HuH-7.5 (cell line): ENCODE measurements at regions not wholly inside any gene's neighbourhood (a gene's known extent, or its start where the extent isn't known, plus 50 kb on each side); places are given as distances from the start of the nearest gene placed in this dataset.

Experiments
- DNase-seq: peaks from one replicate; pipeline ENCODE4 v3.0.0; 2011; ENCODE audit warnings: low spot score

DNA sequence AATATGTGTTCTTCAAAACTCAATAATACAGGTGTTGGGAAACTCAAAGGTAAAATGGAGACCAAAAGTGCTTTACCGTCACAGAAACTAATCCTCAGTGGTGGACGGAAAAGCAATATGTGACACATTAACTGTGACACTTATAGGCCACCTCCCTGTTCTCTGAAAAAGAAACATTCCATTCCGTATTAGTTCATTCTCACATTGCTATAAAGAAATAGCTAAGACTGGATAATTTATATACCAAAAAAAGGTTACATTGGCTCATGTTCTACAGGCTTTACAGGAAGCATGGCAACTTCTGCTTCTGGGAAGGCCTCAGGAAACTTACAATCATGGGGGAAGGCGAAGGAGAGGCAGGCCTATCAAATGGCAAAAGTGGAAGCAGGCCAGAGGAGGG lies 435.3 kb upstream of the HTR2A start:
- DNase-seq, result no peak

DNA sequence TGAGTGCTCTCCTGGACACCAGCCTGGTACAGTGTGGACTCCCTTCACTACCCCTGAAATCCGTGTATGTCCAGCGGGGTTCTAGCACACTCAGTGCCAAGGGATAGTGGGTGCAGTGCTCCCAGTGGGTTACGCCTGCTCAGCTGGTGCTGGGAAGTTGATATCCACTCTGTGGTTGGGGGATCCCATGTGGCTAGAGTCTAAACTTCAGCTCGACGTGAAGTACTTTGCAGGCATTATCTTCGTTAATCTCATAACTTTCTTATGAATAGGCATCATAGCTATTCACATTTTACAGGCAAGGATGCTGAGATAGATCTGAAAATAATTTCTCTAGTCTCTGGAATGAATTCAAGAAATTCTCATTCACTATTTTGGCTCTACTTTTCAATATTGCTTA lies 433.2 kb upstream of the HTR2A start:
- DNase-seq, result no peak

DNA sequence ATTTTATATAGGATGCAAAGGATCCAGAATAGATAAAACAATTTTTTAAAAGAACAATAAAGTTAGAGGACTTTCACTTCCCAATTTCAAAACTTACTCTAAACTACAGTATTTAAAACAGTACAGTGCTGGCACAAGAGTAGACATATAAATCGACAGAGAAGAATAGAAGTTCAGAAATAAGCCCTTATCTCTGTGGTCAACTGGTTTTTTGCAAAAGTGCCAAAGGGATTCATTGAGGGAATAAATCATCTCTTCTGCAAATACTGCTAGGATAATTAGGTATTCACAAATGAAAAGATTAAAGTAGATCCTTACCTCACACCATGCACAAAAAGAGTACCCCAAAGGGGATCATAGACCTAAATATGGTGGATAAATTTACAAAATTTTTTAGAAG lies 431.0 kb upstream of the HTR2A start:
- DNase-seq, result no peak

DNA sequence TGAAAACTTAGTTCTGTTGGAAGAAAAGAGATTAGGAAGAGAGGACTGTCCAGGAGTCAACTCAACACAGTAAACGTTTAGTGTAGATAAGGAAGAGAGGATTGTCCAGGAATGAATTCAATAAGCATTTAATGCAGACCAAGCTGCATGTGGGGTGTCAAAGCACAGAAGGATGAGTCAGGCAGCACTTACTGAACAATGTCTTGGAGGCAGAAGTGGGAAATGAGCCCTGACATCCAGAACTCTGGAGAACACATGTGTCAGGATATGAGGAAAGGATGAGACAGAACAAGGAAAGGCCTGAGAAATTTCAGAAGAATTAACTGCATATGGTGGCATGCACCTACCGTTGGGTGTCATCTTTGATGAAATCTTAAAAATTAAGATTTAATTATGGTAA lies 429.2 kb upstream of the HTR2A start:
- DNase-seq, result no peak

DNA sequence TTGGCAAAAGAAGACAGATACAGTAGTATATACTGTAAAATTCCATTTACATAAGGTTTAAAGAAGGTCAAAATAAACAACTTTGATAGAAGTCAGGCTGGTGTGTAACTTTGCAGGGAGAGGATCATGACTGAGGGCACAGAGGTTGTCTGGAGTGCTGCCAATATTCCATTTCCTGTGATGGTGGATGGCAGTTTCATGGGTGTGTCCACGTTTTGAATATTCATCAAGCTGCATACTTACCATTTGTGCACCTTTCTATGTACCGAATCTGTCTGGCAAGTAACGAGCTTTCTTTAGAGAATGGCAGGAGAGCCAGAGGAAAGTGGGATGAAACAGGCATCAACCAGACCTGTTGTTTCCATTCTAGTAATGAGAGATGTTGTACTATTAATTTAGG lies 420.5 kb upstream of the HTR2A start:
- DNase-seq, result no peak

DNA sequence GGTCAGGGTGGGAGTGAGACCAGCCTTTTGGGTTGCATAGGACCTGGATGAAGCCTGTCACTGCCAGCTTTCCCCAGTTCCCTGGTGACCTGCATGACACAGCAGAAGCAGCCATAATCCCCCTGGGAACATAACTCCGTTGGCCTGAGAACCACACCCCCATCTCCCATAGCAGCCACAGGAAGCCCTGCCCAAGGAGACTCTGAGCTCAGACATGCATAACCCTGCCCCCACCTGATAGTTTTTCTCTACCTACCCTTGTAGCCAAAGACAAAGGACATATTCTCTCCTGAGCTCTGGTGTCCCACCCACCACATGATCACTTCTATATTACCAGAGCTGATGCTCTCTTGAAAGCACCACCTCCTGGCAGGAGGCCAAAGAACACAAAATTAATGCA lies 413.5 kb upstream of the HTR2A start:
- DNase-seq, result no peak

DNA sequence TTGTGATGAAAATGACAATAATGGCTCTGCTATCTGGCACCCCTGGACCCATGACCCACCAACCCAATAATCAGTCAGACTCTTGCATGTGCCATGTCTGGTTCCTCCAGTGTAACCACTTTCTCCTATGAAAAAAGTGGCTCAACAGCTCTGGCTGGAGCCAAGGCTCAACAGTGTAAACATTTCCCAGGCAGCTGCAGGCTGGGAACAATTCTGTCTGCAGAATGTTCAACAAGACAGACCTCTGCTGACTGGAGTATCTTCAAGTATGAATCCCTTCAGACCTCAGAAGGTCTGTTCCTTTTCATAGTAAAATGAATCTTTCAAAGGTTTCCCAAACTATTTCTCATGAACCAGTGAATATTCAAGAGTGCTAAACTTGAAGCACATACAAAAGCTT lies 410.1 kb upstream of the HTR2A start:
- DNase-seq, result no peak

DNA sequence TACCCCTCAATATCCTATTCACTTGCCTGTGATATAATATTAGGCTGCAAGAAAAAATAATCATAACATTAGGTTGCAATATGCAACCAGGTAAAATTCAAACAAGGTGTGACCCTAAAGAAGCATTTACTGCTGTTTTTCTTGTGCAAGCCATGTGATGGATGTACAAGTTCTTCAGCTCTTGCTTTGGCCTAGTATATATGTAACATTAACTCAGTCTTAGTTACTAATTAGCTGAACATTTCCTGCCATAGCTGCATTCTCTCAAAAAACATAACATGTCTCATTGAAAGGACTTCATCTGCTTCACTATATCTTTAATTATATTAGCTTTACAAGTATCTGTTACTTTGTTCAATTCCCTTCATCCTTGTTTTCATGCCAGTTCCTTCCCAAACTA lies 406.8 kb upstream of the HTR2A start:
- no peak for DNase-seq

DNA sequence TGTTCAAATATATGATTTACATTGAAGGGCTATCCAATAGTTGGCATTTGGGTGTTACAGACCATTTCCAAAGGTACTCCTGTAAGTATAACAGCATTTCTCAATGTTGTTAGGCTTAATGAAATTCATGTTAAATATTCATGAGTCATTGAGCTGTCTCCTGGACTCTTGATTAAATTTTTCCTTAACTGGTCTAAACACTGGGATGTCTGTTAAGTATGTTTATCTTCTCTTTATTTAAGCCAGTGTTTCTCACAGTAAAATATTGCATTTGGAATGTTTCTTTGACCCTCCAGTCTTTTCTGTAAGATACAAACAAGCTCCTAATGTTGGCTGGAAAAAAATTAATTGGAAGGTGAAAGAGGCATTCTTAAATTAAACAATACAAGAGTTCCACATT lies 402.5 kb upstream of the HTR2A start:
- no peak for DNase-seq

DNA sequence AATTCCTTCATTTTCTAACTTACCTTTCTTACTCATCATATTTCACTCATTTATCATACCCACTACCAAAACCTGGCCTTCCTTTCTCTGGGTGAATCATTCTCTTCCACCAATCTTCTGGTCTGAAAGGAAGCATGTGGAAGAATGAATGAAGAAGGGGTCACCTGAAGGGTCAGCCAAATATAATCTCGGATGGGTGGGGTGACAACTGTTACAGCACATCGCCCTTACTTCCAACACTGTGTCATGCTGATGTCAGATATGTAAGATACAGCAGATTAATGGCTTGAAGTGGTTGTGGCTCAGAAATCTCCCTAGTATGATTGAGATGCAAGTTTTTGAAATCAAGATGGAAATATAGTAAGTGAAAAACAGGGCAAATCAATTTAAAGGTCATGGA lies 401.7 kb upstream of the HTR2A start:
- DNase-seq, result no peak

DNA sequence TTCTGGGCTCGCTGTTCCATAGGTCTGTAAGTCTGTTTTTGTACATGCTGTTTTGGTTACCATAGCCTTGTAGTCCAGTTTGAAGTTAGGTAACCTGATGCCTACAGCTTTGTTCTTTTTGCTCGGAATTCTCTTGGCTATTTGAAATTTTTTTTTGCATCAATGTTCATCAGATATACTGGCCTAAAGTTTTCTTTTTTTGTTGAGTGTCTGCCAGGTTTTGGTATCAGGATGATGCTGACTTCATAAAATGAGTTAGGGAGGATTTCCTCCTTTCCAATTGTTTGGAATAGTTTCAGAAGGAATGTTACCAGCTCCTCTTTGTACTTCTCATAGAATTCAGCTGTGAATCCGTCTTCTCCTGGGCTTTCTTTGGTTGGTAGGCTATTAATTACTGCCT lies 397.8 kb upstream of the HTR2A start:
- DNase-seq, result no peak

DNA sequence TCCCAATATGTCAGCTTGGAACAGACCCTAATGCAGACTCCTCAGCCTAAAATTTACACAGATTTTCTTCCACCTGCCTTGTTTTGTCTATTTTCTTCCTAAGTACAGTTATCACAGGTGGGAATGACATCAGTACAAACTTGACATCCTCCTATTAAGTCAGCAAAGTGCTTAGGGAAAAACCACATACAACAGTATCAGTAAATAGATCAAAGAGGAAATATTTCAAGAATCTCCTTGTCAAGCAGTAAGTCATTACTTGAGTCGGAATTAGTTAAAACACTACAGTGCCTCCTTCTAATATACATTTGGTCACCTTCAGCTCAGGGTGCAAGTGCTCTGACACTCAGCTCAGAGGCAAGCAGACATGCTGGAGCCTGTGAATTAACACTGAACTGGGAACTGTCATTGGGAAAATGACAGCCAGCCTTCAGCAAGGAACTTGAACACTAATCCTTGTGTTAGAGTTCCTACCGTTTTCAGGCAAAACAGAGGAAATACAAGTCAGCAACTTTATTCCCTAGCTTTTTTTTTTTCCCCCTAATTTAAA lies 394.3 kb upstream of the HTR2A start:
- no peak for DNase-seq

DNA sequence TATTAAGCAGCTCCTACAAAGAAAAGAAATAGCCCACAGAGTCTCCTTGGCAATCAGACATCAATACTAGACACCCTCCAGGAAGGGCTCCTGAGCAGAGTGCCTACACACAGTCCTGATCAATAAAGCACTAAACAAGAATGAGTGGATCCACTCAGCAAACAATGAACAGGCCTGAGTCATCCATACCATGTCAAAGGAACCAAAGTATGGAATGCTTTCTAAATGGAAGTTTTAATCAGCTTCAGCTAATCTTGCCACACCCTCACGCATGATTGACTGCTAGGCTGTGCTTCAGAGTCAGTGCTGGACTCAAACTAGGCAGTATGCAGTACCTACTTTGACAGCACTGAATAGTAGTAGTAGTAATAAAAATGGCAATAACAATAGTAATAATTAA lies 392.7 kb upstream of the HTR2A start:
- no peak for DNase-seq

DNA sequence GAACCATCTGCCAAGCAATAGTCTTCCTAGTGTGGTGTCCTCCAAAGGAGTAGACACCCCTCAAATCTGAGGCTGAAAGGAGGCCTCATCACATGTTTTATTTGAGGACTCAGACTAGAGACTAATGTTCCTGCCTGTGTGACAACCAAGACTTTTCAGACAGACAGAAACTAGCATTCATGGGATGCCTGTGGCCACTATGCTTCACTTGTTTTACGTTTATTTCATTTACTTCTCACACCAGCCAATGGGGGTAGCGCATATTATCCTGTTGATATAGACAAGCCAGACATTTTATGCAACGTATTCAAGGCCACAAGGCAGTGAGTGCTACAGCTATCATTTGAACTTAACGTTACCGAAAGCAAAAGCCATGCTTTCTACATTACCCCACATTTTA lies 391.7 kb upstream of the HTR2A start:
- no peak for DNase-seq

DNA sequence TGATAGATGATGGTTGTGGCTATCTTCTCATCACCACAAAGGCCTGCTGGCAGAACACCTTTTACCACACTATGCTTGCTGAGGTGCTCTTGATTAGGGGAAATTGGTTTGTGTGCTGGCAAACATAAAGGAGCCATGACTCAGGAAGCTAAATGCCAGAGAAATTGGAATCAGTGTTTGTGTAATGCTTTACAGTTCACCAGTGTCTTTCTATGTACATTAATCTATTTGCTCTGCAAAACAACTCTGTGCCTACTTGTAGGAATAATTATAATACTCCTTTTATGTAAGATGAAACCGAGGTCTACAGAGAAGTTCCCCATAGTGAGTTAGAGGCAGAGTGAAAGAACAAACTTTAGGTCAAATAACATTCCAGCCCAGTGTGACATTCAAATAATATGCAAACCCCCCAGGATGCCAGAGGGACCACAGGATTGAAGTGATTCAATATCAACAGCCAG lies 390.5 kb upstream of the HTR2A start:
- DNase-seq, result no peak

DNA sequence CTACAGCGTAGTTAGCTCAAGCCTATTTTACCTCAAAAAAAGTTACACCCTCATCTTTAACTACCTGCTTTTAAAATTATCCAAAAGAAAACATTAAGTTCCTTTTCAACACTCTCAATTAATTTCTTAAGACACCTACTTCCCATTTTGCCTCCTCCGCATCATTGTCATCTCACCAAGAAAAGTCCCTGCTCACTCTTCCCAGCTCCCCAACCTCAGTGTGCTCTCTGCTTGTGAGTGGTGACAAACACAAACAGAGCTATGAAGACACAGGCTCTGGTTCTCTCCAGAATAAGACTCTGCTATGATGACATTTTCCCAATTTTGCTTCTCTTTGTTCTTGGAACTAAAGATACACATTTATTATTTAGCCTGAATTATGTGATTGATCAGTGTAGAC lies 385.1 kb upstream of the HTR2A start:
- no peak for DNase-seq

DNA sequence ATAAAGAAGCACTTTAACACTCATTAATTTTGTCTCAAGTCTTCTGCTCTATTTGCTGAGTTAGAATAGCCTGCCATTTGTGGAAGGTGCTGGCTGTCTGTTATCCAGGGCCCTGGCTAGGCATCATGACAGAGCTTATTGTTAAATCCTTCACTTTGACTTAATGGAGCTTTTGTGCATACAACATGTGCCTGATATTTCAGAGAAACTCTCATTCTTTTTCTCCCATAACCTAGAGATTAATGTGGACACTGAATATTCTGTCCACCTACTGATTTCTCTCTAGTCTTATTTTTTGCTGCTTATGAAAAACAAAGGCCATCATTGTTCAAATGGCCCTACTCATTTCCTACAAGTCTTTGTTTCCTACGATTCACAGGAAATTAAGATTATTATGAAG lies 383.1 kb upstream of the HTR2A start:
- DNase-seq, result no peak

DNA sequence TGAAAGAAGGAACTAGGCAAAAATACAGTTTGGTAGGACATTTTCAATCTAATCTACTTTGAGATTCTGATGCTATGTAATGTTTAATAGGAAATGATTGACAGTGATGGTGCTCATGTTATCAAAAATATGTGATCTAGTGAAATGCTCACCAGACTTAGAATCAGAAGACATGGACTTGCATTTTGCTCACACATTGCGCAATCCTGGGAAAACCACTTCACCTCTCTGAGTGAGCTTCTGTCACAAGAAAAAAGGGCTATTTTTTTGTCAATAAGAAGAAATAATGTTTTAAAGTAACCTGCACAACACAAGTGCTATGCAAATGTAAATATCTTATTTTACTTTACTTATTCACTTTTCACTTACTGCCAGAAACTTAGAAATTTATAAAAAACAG lies 380.9 kb upstream of the HTR2A start:
- DNase-seq, result no peak

DNA sequence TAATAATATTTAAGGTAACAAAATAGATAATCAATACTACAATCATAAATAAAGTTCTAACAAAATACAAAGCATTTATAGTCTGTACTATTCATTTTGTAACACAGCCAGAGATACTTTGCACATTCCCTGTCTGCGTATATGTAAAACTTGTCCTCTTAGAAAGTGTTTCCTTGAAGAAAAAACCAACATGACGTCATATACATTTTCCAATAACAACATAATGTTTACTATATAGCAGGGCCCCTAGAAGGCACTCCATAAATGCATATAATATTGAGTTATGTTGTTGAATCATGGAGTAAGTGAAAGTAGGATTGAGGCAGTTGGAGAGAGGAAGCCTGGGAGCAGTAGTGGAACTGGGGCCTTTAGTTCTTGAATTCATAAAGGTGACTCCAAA lies 371.4 kb upstream of the HTR2A start:
- no peak for DNase-seq

DNA sequence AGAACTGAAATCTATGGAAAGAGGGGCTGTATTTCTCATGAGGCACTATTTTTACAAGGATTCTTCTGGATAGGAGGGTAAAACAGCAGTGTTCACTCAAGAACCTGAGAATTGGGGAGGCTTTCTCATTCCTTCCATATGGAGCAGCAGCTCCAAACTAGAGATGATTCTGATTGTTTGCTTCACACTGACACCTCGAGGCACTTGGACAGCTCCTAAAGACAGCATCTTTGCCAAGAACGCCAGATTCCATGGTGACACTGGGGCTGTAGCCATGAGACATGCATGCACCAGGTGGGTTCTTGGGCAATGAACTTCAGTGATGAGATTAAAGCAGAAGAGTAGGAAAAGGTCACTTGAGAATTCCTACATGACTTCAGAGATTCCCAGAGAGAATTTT lies 361.5 kb upstream of the HTR2A start:
- DNase-seq, result no peak

DNA sequence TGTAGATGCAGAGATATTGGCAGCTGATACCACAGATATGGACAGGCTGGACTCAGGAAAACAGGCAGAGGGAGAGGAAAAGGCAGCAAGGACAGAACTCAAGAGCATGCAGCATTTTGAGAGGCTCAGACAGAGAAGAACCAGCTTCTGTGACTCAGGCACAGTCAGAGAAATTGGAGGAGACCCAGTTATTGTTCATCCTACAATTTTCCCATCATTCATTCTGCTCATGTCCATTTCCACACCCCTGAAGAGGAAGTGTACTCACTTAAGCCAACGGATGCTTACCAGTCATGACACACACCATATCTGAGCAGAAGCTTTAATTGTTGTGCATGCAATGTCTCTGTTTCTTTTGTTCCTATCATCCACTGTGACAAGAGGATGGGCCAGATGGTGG lies 359.8 kb upstream of the HTR2A start:
- no peak for DNase-seq

DNA sequence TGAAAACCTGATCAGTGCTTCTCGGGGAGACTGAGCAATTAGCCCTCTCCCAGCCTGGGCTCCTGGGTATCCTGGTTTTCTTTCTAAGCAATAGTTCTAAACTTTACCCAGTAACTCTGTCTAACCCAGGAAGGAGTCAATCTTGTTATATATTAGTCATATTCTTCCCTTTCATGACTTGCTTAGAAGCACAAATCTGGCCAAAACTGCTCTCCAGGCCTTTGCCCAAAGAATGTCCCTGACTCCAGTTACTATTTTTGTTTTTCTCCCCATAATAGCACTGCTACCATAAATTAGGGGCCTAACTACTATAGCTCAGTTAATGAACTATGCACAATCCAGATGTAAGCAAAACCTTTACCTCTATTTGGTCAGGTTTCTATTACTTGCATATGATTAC lies 355.8 kb upstream of the HTR2A start:
- no peak for DNase-seq

DNA sequence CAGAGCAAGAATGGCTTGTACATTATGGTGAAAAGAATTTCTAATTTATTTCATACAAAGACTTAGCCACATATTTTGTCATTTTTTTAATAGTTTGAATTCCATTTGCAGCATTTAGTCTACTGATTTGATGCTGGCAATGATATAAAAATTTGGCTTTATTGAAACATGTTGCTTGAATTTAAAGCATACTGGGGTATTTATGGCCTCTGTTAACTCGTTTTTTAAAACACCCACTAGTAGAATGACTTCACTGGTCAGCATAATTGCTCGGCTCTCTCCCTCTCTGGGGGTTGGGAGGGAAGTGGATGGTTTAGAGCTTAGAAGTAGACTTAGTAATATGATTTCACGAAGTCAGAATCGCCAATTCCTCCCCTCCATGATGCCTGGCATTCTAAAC lies 354.9 kb upstream of the HTR2A start:
- DNase-seq, result no peak

DNA sequence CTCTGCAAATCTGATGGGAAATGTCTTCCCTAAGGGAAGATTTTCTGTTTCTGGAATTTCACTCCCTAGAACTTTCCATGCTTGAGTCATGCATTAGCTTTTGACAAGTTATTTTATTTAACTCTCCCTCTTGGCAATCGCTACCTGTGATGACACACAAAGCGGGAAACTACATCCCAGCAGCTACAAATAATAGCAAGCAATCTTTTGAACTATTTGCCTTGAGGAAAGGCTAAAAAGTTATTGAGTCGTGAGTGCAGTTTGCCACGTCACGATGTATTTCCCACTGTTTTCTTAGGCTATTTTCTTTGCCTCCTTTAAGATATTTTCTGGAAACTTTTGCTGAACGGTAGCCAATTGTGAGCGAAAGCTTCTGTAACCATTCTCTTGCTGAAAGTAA lies 353.3 kb upstream of the HTR2A start:
- no peak for DNase-seq

DNA sequence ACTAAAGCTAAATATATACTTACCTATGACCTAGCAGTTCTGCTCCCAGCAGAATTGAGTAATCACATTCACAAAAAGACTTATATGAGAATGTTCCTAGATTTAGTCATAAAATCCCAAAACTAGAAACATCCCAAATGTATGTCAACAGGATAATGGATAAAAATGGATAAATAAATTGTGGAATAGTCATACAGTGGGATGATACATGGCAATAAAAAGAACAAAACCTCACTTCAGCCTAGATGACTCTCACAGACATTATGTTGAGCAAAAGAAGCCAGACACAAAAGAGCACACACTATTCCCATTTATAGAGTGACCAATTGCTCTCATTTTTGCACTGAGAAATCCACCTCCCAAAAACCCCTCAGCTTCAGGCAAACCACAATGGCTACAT lies 352.4 kb upstream of the HTR2A start:
- no peak for DNase-seq
